ENCODE measurements at regions not wholly inside any gene's neighbourhood (a gene's known extent, or its start where the extent isn't known, plus 50 kb on each side); places are given as distances from the start of the nearest gene placed in this dataset.
"Not testable (repeated sequence)": the region's sequence is repeated elsewhere in the genome, so short reads cannot be mapped to it uniquely, and the experiment has no call there.

- DNase-seq: no peak
Observed at GRCh38 chr3:95254758-95255157, 1191.9 kb downstream of the NSUN3 start.

- DNase-seq: no peak
Observed at GRCh38 chr3:95265129-95265528, 1202.3 kb downstream of the NSUN3 start.

- DNase-seq: no peak
Observed at GRCh38 chr3:95271395-95271794, 1208.5 kb downstream of the NSUN3 start.

- DNase-seq: no peak
Observed at GRCh38 chr3:95272166-95272565, 1209.3 kb downstream of the NSUN3 start.

GRCh38 chr3:95272781-95273180 is 1209.9 kb downstream of the NSUN3 start:
- DNase-seq: no peak

- no peak for DNase-seq
Observed at GRCh38 chr3:95277613-95278012, 1214.8 kb downstream of the NSUN3 start.

GRCh38 chr3:95280711-95281352 is 1218.0 kb downstream of the NSUN3 start:
- no peak for DNase-seq

- DNase-seq: no peak
Observed at GRCh38 chr3:95289295-95289694, 1226.4 kb downstream of the NSUN3 start.

- DNase-seq: no peak
Observed at GRCh38 chr3:95297581-95297980, 1234.7 kb downstream of the NSUN3 start.

GRCh38 chr3:95302044-95302443 is 1239.2 kb downstream of the NSUN3 start:
- DNase-seq: no peak

- no peak for DNase-seq
Observed at GRCh38 chr3:95310560-95310959, 1247.7 kb downstream of the NSUN3 start.

- no peak for DNase-seq
Observed at GRCh38 chr3:95311272-95311671, 1248.4 kb downstream of the NSUN3 start.

GRCh38 chr3:95312650-95313049 is 1249.8 kb downstream of the NSUN3 start:
- DNase-seq: no peak

GRCh38 chr3:95319921-95320494 is 1257.1 kb downstream of the NSUN3 start:
- DNase-seq: no peak

- DNase-seq: no peak
Observed at GRCh38 chr3:95327478-95327877, 1264.6 kb downstream of the NSUN3 start.

- no peak for DNase-seq
Observed at GRCh38 chr3:95333826-95334225, 1271.0 kb downstream of the NSUN3 start.

- DNase-seq: no peak
Observed at GRCh38 chr3:95334461-95334860, 1271.6 kb downstream of the NSUN3 start.

GRCh38 chr3:95335517-95335916 is 1272.7 kb downstream of the NSUN3 start:
- DNase-seq: no peak

GRCh38 chr3:95338446-95338845 is 1275.6 kb downstream of the NSUN3 start:
- no peak for DNase-seq

GRCh38 chr3:95341314-95341713 is 1278.5 kb downstream of the NSUN3 start:
- DNase-seq: no peak

- no peak for DNase-seq
Observed at GRCh38 chr3:95343228-95343627, 1280.4 kb downstream of the NSUN3 start.

GRCh38 chr3:95343767-95344166 is 1280.9 kb downstream of the NSUN3 start:
- no peak for DNase-seq

- DNase-seq: not testable (repeated sequence)
Observed at GRCh38 chr3:95347936-95348335, 1285.1 kb downstream of the NSUN3 start.

- no peak for DNase-seq
Observed at GRCh38 chr3:95348879-95349278, 1286.0 kb downstream of the NSUN3 start.
